ENCODE measurements at regions not wholly inside any gene's neighbourhood (a gene's known extent, or its start where the extent isn't known, plus 50 kb on each side); places are given as distances from the start of the nearest gene placed in this dataset.

GRCh38 chr4:96263291-96263690, 423.4 kb downstream of the PDHA2 start:
- no peaks in the 10 kb centered on the region for H3K36me3 Mint-ChIP-seq (ENCODE audit: insufficient read depth, unreplicated experiment)
- Histone ChIP-seq H3K4me1 (0 out of 2 replicates have a peak, but pooled peaks cover 7% of the 10 kb centered on the region), H3K36me3 (ENCODE audit: control insufficient read depth, insufficient read depth, low read length) (no peaks in the 10 kb centered on the region), H3K27me3 (replicated peaks; ENCODE audit: control insufficient read depth, insufficient read depth, low read length) (no peaks in the 10 kb centered on the region), H3K4me3 (ENCODE audit: low read depth, low read length) (no peak overlapping the region), H3K9me3 (no peaks in the 10 kb centered on the region)
- H3K27ac Mint-ChIP-seq (ENCODE audit: unreplicated experiment), result no peak overlapping the region
- no peak for DNase-seq
- ChIA-PET POLR2A (no interaction called here), CTCF (no interaction called here)
- TF ChIP-seq CTCF (IDR thresholded peaks at IDR 0.05; ENCODE audit: insufficient read depth in 1 of 2, low read depth in 1 of 2, low read length in 1 of 2, severe bottlenecking in 1 of 2, unreplicated experiment in 1 of 2), result no peak
- no TSS peak for BruUV-seq (replicated peaks)
- intact Hi-C loops (cut with micrococcal nuclease; ENCODE audit: unreplicated experiment), result no loop called here
- no peak overlapping the region for H3K4me3 Mint-ChIP-seq (ENCODE audit: unreplicated experiment)
- H3K4me1 Mint-ChIP-seq (ENCODE audit: low read depth, unreplicated experiment), result peaks cover 7% of the 10 kb centered on the region
- peaks cover 2% of the 10 kb centered on the region for H3K27me3 Mint-ChIP-seq (ENCODE audit: insufficient read depth, unreplicated experiment)
- H3K9me3 Mint-ChIP-seq (ENCODE audit: unreplicated experiment), result no peaks in the 10 kb centered on the region

GRCh38 chr4:96264941-96265463, 425.1 kb downstream of the PDHA2 start:
- POLR2A ChIA-PET, result no interaction called here

GRCh38 chr4:96293806-96294205, 453.9 kb downstream of the PDHA2 start:
- BruUV-seq (replicated peaks), result no TSS peak
- Mint-ChIP-seq H3K9me3 (ENCODE audit: unreplicated experiment) (no peaks in the 10 kb centered on the region), H3K4me3 (ENCODE audit: unreplicated experiment) (no peak overlapping the region), H3K36me3 (ENCODE audit: insufficient read depth, unreplicated experiment) (no peaks in the 10 kb centered on the region), H3K27me3 (ENCODE audit: insufficient read depth, unreplicated experiment) (no peaks in the 10 kb centered on the region), H3K4me1 (ENCODE audit: low read depth, unreplicated experiment) (no peaks in the 10 kb centered on the region), H3K27ac (ENCODE audit: unreplicated experiment) (no peak overlapping the region)
- H3K4me1 ChIP-seq, result no peaks in the 10 kb centered on the region; the same call in 1 of the 2 replicates
- ChIA-PET CTCF (no interaction called here), POLR2A (no interaction called here)
- intact Hi-C loops (cut with micrococcal nuclease; ENCODE audit: unreplicated experiment), result no loop called here
- H3K9me3 ChIP-seq, result no peaks in the 10 kb centered on the region
- no peak for TF ChIP-seq CTCF (IDR thresholded peaks at IDR 0.05; ENCODE audit: insufficient read depth in 1 of 2, low read depth in 1 of 2, low read length in 1 of 2, severe bottlenecking in 1 of 2, unreplicated experiment in 1 of 2)
- no peak for DNase-seq
- no peak overlapping the region for H3K4me3 ChIP-seq (ENCODE audit: low read depth, low read length)
- H3K36me3 ChIP-seq (ENCODE audit: control insufficient read depth, insufficient read depth, low read length), result no peaks in the 10 kb centered on the region
- no peaks in the 10 kb centered on the region for H3K27me3 ChIP-seq (replicated peaks; ENCODE audit: control insufficient read depth, insufficient read depth, low read length)

More at GRCh38 chr4:96264941-96265463, 425.1 kb downstream of the PDHA2 start:
- Histone ChIP-seq H3K4me1 (0 out of 2 replicates have a peak, but pooled peaks cover 7% of the 10 kb centered on the region), H3K27me3 (replicated peaks; ENCODE audit: control insufficient read depth, insufficient read depth, low read length) (no peaks in the 10 kb centered on the region), H3K9me3 (no peaks in the 10 kb centered on the region), H3K4me3 (ENCODE audit: low read depth, low read length) (no peak overlapping the region), H3K36me3 (ENCODE audit: control insufficient read depth, insufficient read depth, low read length) (no peaks in the 10 kb centered on the region)
- CTCF ChIA-PET, result no interaction called here
- no peak for DNase-seq
- H3K4me3 Mint-ChIP-seq (ENCODE audit: unreplicated experiment), result no peak overlapping the region
- no peak for TF ChIP-seq CTCF (IDR thresholded peaks at IDR 0.05; ENCODE audit: insufficient read depth in 1 of 2, low read depth in 1 of 2, low read length in 1 of 2, severe bottlenecking in 1 of 2, unreplicated experiment in 1 of 2)
- BruUV-seq (replicated peaks), result no TSS peak
- H3K9me3 Mint-ChIP-seq (ENCODE audit: unreplicated experiment), result no peaks in the 10 kb centered on the region
- no peak overlapping the region for H3K27ac Mint-ChIP-seq (ENCODE audit: unreplicated experiment)
- H3K36me3 Mint-ChIP-seq (ENCODE audit: insufficient read depth, unreplicated experiment), result no peaks in the 10 kb centered on the region
- intact Hi-C loops (cut with micrococcal nuclease; ENCODE audit: unreplicated experiment), result no loop called here
- peaks cover 2% of the 10 kb centered on the region for H3K27me3 Mint-ChIP-seq (ENCODE audit: insufficient read depth, unreplicated experiment)
- H3K4me1 Mint-ChIP-seq (ENCODE audit: low read depth, unreplicated experiment), result peaks cover 4% of the 10 kb centered on the region
